AML-193 (cell line): ENCODE measurements at regions not wholly inside any gene's neighbourhood (a gene's known extent, or its start where the extent isn't known, plus 50 kb on each side); places are given as distances from the start of the nearest gene placed in this dataset.

Experiments
- DNase-seq, 2 experiments: peaks; one replicate each; lab custom pipeline; 2025; lab: John Stamatoyannopoulos, UW

GRCh38 chr4:23401572-23401971 lies 488.3 kb downstream of the PPARGC1A start:
- no peak for DNase-seq

DNA sequence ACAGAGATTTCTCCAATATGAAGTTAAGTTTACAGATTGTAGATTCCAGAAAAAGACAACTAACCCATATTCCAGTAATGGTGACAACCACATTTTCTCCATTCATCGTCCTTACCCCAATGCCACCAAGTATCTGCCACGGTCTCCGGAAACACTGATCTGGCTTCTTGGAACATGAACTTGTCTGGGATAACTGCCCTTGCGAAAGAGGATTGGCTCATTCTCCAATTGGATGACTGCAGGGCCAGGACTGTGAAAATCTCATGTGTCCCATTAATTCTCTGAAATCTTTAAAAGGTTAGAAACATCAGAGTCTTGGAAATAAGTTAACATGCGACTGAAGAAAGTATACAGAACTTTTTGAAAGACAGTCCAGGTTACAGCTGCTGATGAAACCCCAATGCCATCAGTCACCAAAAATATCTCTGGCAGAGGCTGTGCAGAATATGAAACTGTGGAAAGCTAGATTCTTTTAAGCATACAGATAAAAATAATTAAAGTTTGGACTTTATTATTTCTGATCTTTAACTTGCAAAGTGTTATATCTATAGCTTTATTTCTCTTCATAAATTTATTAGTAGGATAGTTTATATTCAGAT lies 496.9 kb downstream of the PPARGC1A start:
- no peak for DNase-seq

GRCh38 chr4:23390246-23390645 lies 499.6 kb downstream of the PPARGC1A start:
- no peak for DNase-seq

- no peak for DNase-seq
These were observed 501.0 kb downstream of the PPARGC1A start for GRCh38 chr4:23388699-23389395.

DNA sequence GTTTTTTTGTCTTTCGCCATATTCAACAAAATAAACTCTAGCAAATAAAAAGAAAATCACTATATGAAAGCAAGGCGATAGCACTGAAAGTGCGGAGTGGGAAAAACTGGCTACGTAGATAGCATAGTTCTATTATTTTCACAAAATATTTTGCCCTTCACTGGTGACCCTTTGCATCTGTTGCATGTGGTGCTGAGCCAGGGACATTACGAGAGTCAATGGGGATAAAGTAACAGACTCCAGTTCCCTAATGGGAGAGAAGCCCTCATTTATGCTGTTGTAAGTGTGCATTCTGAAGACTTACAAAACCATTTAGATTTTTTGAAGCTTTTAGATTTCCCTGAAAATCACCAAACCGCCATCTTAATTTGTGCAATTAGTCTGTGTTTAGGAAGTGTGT lies 501.6 kb downstream of the PPARGC1A start:
- DNase-seq = no peak

GRCh38 chr4:23384741-23385140 lies 505.1 kb downstream of the PPARGC1A start:
- no peak for DNase-seq

DNA sequence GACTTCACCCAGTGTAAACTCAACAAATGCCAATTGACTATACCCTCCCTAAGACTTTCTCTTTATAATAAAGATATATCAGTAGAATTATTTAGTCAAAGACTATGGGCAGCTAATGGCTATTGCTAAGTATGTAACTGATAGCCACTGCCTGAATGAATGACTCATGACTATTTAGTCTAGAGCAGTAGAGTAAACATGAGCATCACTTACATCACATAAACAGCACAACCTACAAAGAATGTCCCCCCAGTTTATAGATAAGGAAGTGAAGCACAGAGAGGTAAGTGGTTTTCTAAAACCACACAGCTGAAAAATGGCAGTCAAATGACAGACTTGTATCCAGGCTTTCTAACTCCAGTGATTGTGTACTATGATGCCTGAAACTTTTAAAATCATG lies 507.0 kb downstream of the PPARGC1A start:
- DNase-seq = no peak

DNA sequence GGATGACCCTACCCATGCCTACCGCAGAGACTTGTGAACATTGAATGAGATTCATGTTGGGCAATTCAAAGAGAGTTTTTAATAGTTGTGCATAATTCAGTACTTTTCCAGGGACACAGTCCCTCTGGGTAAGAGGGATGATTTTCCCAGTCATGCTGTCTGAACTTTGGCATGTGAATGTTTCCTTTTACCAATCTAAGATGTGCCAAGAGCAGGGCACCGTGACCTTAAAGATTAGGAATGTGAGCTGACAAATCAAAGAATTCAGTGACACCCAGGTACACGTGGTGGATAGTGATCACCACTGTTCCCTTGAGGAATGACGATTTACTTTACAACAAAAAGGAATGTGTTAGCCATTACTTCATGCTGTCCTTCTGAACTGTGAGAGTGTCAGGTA lies 515.6 kb downstream of the PPARGC1A start:
- no peak for DNase-seq

DNA sequence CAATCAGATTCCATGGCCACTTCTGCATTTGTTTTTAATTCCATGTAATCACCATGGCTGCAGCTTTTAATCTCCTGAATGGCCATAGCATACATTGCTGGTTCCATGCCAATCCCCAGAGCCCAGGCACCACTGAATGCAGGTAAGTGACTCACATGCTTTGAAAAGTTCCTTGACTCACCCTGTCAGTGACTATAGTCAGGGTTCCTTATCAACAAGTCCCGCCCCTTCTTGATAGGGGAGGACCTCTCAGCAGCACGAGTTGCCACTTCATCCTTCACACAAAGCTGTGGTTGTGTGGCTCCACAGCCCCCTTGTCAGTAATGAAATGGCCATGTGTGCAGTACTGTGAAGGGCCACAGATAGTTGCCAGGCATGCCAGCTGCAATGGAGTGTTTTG lies 516.6 kb downstream of the PPARGC1A start:
- DNase-seq = no peak

DNA sequence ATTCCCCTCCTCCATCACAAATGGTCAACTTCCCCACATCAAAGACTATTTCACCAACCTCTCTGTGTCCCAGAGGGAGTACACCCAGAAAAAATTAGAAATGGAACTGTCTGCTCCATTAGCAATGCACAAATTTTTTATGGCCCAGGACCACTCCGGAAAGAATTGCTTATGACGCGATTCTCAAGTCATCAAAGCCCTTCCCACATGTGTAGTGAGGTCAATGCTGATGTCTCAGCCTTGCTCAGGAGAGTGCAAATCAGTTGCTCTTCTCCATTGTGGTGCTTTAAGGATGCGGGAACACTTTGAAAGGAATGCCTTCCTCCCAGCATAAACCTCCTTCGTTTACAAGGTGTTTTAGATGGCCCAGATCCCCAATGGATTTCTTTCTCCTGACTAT lies 518.3 kb downstream of the PPARGC1A start:
- DNase-seq = no peak

- DNase-seq = no peak
These were observed 520.5 kb downstream of the PPARGC1A start for GRCh38 chr4:23369331-23369730.

- DNase-seq = peak; percentile 41 to 51
These were observed 521.7 kb downstream of the PPARGC1A start for GRCh38 chr4:23368081-23368697.

DNA sequence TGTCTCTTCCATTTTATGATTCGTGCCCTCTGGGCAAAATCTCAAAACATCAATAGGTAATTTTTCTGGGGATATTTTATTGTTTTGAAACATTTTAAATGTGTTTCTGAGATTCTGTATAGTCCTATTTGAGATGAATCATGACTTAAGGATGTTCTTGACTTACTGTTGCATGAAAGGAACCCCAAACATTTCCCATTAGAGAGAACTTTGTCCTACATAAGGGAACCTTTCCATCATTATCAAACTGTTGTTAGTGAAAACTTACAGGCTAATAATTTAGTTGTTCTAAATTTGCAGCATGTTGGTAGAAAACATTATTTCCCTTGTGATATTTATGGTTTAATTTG lies 523.3 kb downstream of the PPARGC1A start:
- DNase-seq = no peak

GRCh38 chr4:23365871-23366556 lies 523.8 kb downstream of the PPARGC1A start:
- DNase-seq = no peak

GRCh38 chr4:23365086-23365485 lies 524.8 kb downstream of the PPARGC1A start:
- DNase-seq = no peak

GRCh38 chr4:23364167-23364566 lies 525.7 kb downstream of the PPARGC1A start:
- no peak for DNase-seq

DNA sequence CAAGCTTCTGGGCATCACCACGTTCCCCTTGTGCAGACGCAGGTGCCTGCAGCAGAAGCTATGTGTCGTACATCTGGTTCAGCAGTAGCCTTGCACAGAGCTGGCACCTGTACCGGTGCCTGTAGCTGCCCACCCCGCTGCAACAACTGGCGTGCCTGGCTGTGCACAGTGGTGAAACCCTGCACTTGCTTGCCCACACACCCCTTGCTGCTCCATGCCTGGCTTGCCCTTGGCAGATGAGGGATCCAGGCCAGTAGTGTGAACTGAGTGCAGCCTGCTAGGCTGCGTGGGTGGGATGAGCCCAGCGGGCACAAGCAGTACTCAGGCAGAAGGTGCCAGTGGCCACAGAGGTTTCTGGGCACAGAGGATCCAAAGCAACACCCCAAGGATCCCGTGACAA lies 528.4 kb downstream of the PPARGC1A start:
- no peak for DNase-seq

DNA sequence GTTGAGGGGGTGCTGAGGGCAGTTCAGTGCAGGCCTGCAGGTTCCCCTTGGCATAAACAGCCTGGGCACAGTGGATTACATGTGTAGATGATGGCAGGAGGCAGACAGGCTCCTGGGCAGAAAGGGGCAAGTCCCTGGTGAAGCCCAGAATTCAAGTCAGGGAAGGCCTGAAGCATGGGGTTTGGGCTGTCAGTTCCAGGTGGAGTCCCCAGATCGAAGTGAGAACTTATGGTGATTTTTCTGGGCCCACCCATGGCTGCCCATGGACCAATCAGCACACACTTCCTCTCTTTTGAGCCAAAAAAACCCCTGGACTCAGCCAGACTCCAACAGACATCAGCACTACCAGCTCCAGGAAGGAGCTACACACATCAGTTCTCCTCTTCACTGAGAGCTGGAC lies 529.1 kb downstream of the PPARGC1A start:
- DNase-seq = no peak

- DNase-seq = no peak
These were observed 534.6 kb downstream of the PPARGC1A start for GRCh38 chr4:23355258-23355657.

DNA sequence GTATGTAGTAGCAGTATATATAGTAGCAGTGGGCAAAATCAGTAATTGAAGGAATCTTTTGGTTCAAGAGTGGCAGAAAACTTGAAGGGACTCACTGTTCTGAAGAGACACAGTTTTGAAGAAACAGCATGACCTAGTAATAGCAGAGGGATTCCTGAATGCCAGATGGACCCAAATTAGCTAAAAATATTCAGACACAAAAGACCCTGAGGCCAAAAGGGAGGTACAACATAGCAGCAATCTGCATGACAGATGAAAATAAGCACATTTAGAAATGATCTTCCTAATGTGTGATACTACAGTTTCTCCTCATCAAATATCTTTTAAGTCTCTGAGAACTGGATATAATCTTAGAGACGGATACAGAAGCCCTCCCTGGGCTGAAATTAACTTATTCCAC lies 536.6 kb downstream of the PPARGC1A start:
- DNase-seq = no peak

- DNase-seq = no peak
These were observed 540.9 kb downstream of the PPARGC1A start for GRCh38 chr4:23348789-23349498.

- DNase-seq = no peak
These were observed 552.6 kb downstream of the PPARGC1A start for GRCh38 chr4:23337292-23337691.
